IMR-90 (cell line): ENCODE measurements at regions not wholly inside any gene's neighbourhood (a gene's known extent, or its start where the extent isn't known, plus 50 kb on each side); places are given as distances from the start of the nearest gene placed in this dataset.

ENCODE experiments used
- ATAC-seq: fragments of 200-7000 bp; cut with Tn5 transposase; 2 replicates; pipeline ENCODE4 v1.9.1; 2020; ENCODE audit warnings: low read depth, mild to moderate bottlenecking, moderate library complexity
- BruUV-seq: library from RNA; stranded (reverse); fragments of 400-500 nt; replicated peaks from 2 replicates; lab custom pipeline; 2021; lab: Mats Ljungman, UMichigan
- CTCF ChIA-PET: fragments of 300-600 bp; formaldehyde crosslinking; extraction: SDS; loops from one replicate; lab custom pipeline; 2021; ENCODE audit warnings: antibody characterized with exemption; lab: Yijun Ruan, JAX
- POLR2A ChIA-PET: fragments of 300-600 bp; sonication (Branson Sonifier 250); formaldehyde crosslinking; loops from one replicate; lab custom pipeline; 2022; ENCODE audit warnings: antibody characterized with exemption; ENCODE audit not compliant: unreplicated experiment; lab: Charles Lee
- DNase-seq: peaks from one replicate; pipeline ENCODE4 v3.0.0; 2013
- H2AFZ ChIP-seq: replicated peaks from 2 replicates; pipeline ENCODE3; 2013; ENCODE audit warnings: low read length, mild to moderate bottlenecking; ENCODE audit not compliant: poor library complexity
- H2AK5ac ChIP-seq: 2 replicates; pipeline ENCODE4 v1.6.1; 2013; ENCODE audit warnings: low read depth, low read length, inconsistent platforms
- H2AK9ac ChIP-seq: replicated peaks from 2 replicates; pipeline ENCODE3; 2013; ENCODE audit warnings: mild to moderate bottlenecking, low read depth, low read length, moderate library complexity; ENCODE audit not compliant: poor library complexity
- H2BK120ac ChIP-seq: 2 replicates; pipeline ENCODE4 v1.6.1; 2013; ENCODE audit warnings: low read depth, low read length, inconsistent platforms
- H2BK15ac ChIP-seq: 3 replicates; pipeline ENCODE4 v1.6.1; 2013; ENCODE audit warnings: low read depth, low read length, inconsistent platforms
- H2BK20ac ChIP-seq: 2 replicates; pipeline ENCODE4 v1.6.1; 2013; ENCODE audit warnings: low read depth, mild to moderate bottlenecking, inconsistent platforms, low read length, moderate library complexity
- H2BK5ac ChIP-seq: 2 replicates; pipeline ENCODE4 v1.6.1; 2013; ENCODE audit warnings: mild to moderate bottlenecking, low read depth, low read length, inconsistent platforms; ENCODE audit not compliant: poor library complexity, severe bottlenecking
- H3K14ac ChIP-seq: replicated peaks from 2 replicates; pipeline ENCODE4 v1.6.1; 2013; ENCODE audit warnings: low read depth, low read length, inconsistent platforms
- H3K18ac ChIP-seq: 2 replicates; pipeline ENCODE4 v1.6.1; 2013; ENCODE audit warnings: low read depth, low read length, control low read depth
- H3K23ac ChIP-seq: 2 replicates; pipeline ENCODE4 v1.6.1; 2013; ENCODE audit warnings: low read depth, low read length, inconsistent platforms
- H3K27ac ChIP-seq: 2 replicates; pipeline ENCODE4 v1.5.1; 2013; ENCODE audit warnings: mild to moderate bottlenecking, control low read depth, low read length; ENCODE audit not compliant: insufficient read depth
- H3K27me3 ChIP-seq: 2 replicates; pipeline ENCODE4 v1.6.1; 2013; ENCODE audit warnings: low read length; ENCODE audit not compliant: control insufficient read depth, insufficient read depth
- H3K36me3 ChIP-seq: 2 replicates; pipeline ENCODE4 v1.6.1; 2013; ENCODE audit warnings: low read length, mixed read lengths; ENCODE audit not compliant: control insufficient read depth, insufficient read depth
- H3K4ac ChIP-seq: 2 replicates; pipeline ENCODE4 v1.6.1; 2013; ENCODE audit warnings: low read depth, low read length, inconsistent platforms
- H3K4me1 ChIP-seq: 2 replicates; pipeline ENCODE4 v1.6.1; 2013; ENCODE audit warnings: low read length, mixed read lengths; ENCODE audit not compliant: control insufficient read depth, insufficient read depth
- H3K4me2 ChIP-seq: 2 replicates; pipeline ENCODE4 v1.6.1; 2013; ENCODE audit warnings: low read depth, mild to moderate bottlenecking, control low read depth, low read length, moderate library complexity
- H3K4me3 ChIP-seq: 2 replicates; pipeline ENCODE4 v1.5.1; 2013; ENCODE audit warnings: low read depth, mild to moderate bottlenecking, control low read depth, low read length, moderate library complexity; ENCODE audit not compliant: insufficient read depth
- H3K56ac ChIP-seq: 2 replicates; pipeline ENCODE4 v1.6.1; 2013; ENCODE audit warnings: low read length, inconsistent platforms; ENCODE audit not compliant: insufficient read depth; ENCODE audit errors: extremely low read depth
- H3K79me1 ChIP-seq, 2 experiments: 2 replicates each; pipeline ENCODE4 v1.6.1; 2013; ENCODE audit warnings: low read length in 2 of 2, inconsistent platforms in 1 of 2, low read depth in 1 of 2
- H3K9ac ChIP-seq: 2 replicates; pipeline ENCODE4 v1.6.1; 2013; ENCODE audit warnings: low read depth, low read length, control low read depth
- H3K9me1 ChIP-seq: 2 replicates; pipeline ENCODE4 v1.6.1; 2013; ENCODE audit warnings: low read length, inconsistent platforms; ENCODE audit not compliant: insufficient read depth
- H3K9me3 ChIP-seq: 2 replicates; pipeline ENCODE4 v1.6.1; 2013; ENCODE audit warnings: low read length; ENCODE audit not compliant: control insufficient read depth, insufficient read depth
- H4K20me1 ChIP-seq: 2 replicates; pipeline ENCODE4 v1.6.1; 2013; ENCODE audit warnings: low read length, inconsistent platforms; ENCODE audit not compliant: insufficient read depth
- H4K5ac ChIP-seq: 2 replicates; pipeline ENCODE4 v1.6.1; 2013; ENCODE audit warnings: mild to moderate bottlenecking, low read depth, low read length, control low read depth
- H4K8ac ChIP-seq, 2 experiments: 2 replicates each; pipeline ENCODE4 v1.6.1; 2013; ENCODE audit warnings: low read depth in 2 of 2, low read length in 2 of 2, control low read depth in 1 of 2, inconsistent platforms in 1 of 2
- H4K91ac ChIP-seq: 2 replicates; pipeline ENCODE4 v1.6.1; 2013; ENCODE audit warnings: low read depth, low read length, inconsistent platforms; ENCODE audit not compliant: insufficient read depth
- CHD1 ChIP-seq: IDR thresholded peaks from 2 replicates; pipeline ENCODE4 v1.6.1; 2012; ENCODE audit warnings: low read depth, low read length, improper control_type of control experiment
- ELK1 ChIP-seq: fragments of 150-350 bp; IDR thresholded peaks from 2 replicates; pipeline ENCODE4 v1.6.1; 2016; ENCODE audit warnings: low read depth, mild to moderate bottlenecking, low read length, moderate library complexity, borderline replicate concordance
- MAFK ChIP-seq: IDR thresholded peaks from 2 replicates; pipeline ENCODE4 v1.6.1; 2012; ENCODE audit warnings: low read depth, low read length, improper control_type of control experiment
- NFE2L2 ChIP-seq: fragments of 150-350 bp; IDR thresholded peaks from 2 replicates; pipeline ENCODE4 v1.6.1; 2016; ENCODE audit warnings: low read depth, mild to moderate bottlenecking, low read length
- SMC3 ChIP-seq: fragments of 150-350 bp; IDR thresholded peaks from 2 replicates; pipeline ENCODE4 v1.6.1; 2016; ENCODE audit warnings: low read depth, mild to moderate bottlenecking, antibody characterized with exemption, low read length, moderate library complexity
- WGBS, 2 experiments: methylation state at CpG; one replicate each; pipeline versions ENCODE4 v1.1.5 to v1.1.7; 2013; ENCODE audit warnings: missing lambda C conversion rate in 2 of 2; ENCODE audit not compliant: insufficient read length in 1 of 2; ENCODE audit errors: extremely low coverage in 2 of 2; 5-methylcytosine and 5-hydroxymethylcytosine counted together
- dilution Hi-C: fragments of 300-500 bp; cut with HindIII; formaldehyde crosslinking; loops from one replicate; pipeline ENCODE4 v1.14.3; 2018; ENCODE audit warnings: low sequenced_read_pairs; ENCODE audit not compliant: unreplicated experiment
- in situ Hi-C: fragments of 300-500 bp; cut with MboI; formaldehyde crosslinking; loops from 3 replicates; pipeline ENCODE4 v1.14.3; 2019; ENCODE audit warnings: low sequenced_read_pairs, inconsistent platforms, mixed read lengths
- intact Hi-C: fragments of 100-400 bp; cut with micrococcal nuclease; formaldehyde crosslinking; loops from 2 replicates; pipeline ENCODE4 v1.10.0; 2022

GRCh38 chr20:19077370-19078220 lies 134.8 kb upstream of the SLC24A3 start:
- Histone ChIP-seq H3K4ac (no peak overlapping the region), H3K79me1 (no peaks in the 10 kb centered on the region), H3K27me3 (no peaks in the 10 kb centered on the region), H3K27ac (no peak overlapping the region), H2BK15ac (no peak overlapping the region), H3K9me1 (no peaks in the 10 kb centered on the region), H2AK9ac (no peak overlapping the region), H4K20me1 (no peaks in the 10 kb centered on the region), H4K91ac (no peak overlapping the region), H4K5ac (no peak overlapping the region), H3K4me3 (no peak overlapping the region), H3K4me1 (no peaks in the 10 kb centered on the region), H3K14ac (no peak overlapping the region), H2BK20ac (no peak overlapping the region), H3K18ac (no peak overlapping the region), H3K9ac (no peak overlapping the region), H2BK5ac (no peak overlapping the region), H2BK120ac (no peak overlapping the region), H3K4me2 (no peak overlapping the region), H4K8ac (no peak overlapping the region), H3K56ac (no peak overlapping the region), H3K9me3 (peaks cover 15% of the 10 kb centered on the region; the same call in 1 of the 2 replicates), H3K23ac (no peak overlapping the region), H2AFZ (no peak overlapping the region), H2AK5ac (no peak overlapping the region), H3K36me3 (no peaks in the 10 kb centered on the region)
- DNase-seq (no peak), ATAC-seq (no peak)
- in situ Hi-C loops (no loop called here), intact Hi-C loops (no loop called here), dilution Hi-C loops (no loop called here)
- 30% methylated on average over 2 of the region's 5 CpGs; no CpG with 5 or more reads in 1 of the 2 experiments for WGBS, 2 experiments
- ChIA-PET CTCF (no interaction called here), POLR2A (no interaction called here)
- BruUV-seq: no TSS peak
- TF ChIP-seq CHD1: no peak
- no peak for TF ChIP-seq MAFK
- no peak for TF ChIP-seq SMC3
- TF ChIP-seq ELK1: no peak
- TF ChIP-seq NFE2L2: no peak
